PC-9 (cell line): ENCODE measurements at regions not wholly inside any gene's neighbourhood (a gene's known extent, or its start where the extent isn't known, plus 50 kb on each side); places are given as distances from the start of the nearest gene placed in this dataset.

ENCODE experiments used
- BruUV-seq: library from RNA; stranded (reverse); fragments of 400-500 nt; replicated peaks from 2 replicates; lab custom pipeline; 2021; lab: Mats Ljungman, UMichigan
- CTCF ChIA-PET: fragments of 300-600 bp; sonication (Branson Sonifier 250); formaldehyde crosslinking; loops from one replicate; lab custom pipeline; 2022; ENCODE audit warnings: antibody characterized with exemption; lab: Charles Lee
- POLR2A ChIA-PET: fragments of 300-600 bp; sonication (Branson Sonifier 250); formaldehyde crosslinking; loops from one replicate; lab custom pipeline; 2022; ENCODE audit warnings: antibody characterized with exemption; ENCODE audit not compliant: unreplicated experiment; lab: Charles Lee
- DNase-seq, 2 experiments: peaks; one replicate each; pipeline versions ENCODE4 v3.0.0 to v3.0.0-alpha.2; 2015 to 2022; ENCODE audit warnings: mixed read lengths in 1 of 2
- H2AFZ ChIP-seq: fragments of 200-600 bp; sonication (generic); 2 replicates; pipeline ENCODE4 v1.8.1; 2017; ENCODE audit warnings: antibody characterized with exemption
- H3F3A ChIP-seq: fragments of 200-600 bp; sonication (generic); 2 replicates; pipeline ENCODE4 v1.8.1; 2017; ENCODE audit warnings: antibody characterized with exemption, mild to moderate bottlenecking, low read depth; ENCODE audit not compliant: insufficient read depth
- H3K27ac ChIP-seq: fragments of 200-600 bp; sonication (generic); 2 replicates; pipeline ENCODE4 v1.6.1; 2016; ENCODE audit warnings: mixed run types
- H3K27me3 ChIP-seq: fragments of 200-600 bp; sonication (generic); 2 replicates; pipeline ENCODE4 v1.6.1; 2016; ENCODE audit warnings: low read depth, mixed run types; ENCODE audit not compliant: insufficient read depth
- H3K36me3 ChIP-seq: fragments of 200-600 bp; sonication (generic); 2 replicates; pipeline ENCODE4 v1.6.1; 2016; ENCODE audit warnings: low read depth, mixed run types
- H3K4me1 ChIP-seq: fragments of 200-600 bp; sonication (generic); replicated peaks from 2 replicates; pipeline ENCODE4 v1.6.1; 2016; ENCODE audit warnings: mixed run types; ENCODE audit not compliant: insufficient read depth
- H3K4me2 ChIP-seq: fragments of 200-600 bp; sonication (generic); 2 replicates; pipeline ENCODE4 v1.6.1; 2017; ENCODE audit warnings: mixed run types
- H3K4me3 ChIP-seq: fragments of 200-600 bp; sonication (generic); 2 replicates; pipeline ENCODE4 v1.6.1; 2016; ENCODE audit warnings: mixed run types
- H3K79me2 ChIP-seq: fragments of 200-600 bp; sonication (generic); 2 replicates; pipeline ENCODE4 v1.6.1; 2017; ENCODE audit warnings: low read depth, mixed run types
- H3K9me2 ChIP-seq: fragments of 200-600 bp; sonication (generic); 2 replicates; pipeline ENCODE4 v1.8.1; 2017; ENCODE audit warnings: mild to moderate bottlenecking; ENCODE audit not compliant: insufficient read depth
- H3K9me3 ChIP-seq: fragments of 200-600 bp; sonication (generic); 2 replicates; pipeline ENCODE4 v1.8.1; 2016; ENCODE audit warnings: low read depth; ENCODE audit not compliant: insufficient read depth
- H4K20me1 ChIP-seq: fragments of 200-600 bp; sonication (generic); 2 replicates; pipeline ENCODE4 v1.8.1; 2017; ENCODE audit not compliant: insufficient read depth
- EZH2 ChIP-seq: fragments of 200-600 bp; sonication (generic); IDR thresholded peaks from 2 replicates; pipeline ENCODE4 v1.8.0; 2017; ENCODE audit warnings: antibody characterized with exemption, low read depth
- intact Hi-C: fragments of 100-400 bp; cut with micrococcal nuclease; formaldehyde crosslinking; loops from one replicate; pipeline ENCODE4 v1.10.0; 2022; ENCODE audit not compliant: unreplicated experiment
- TF ChIP-seq, protein P1 (sequence below): fragments of 200-600 bp; sonication (generic); conservative IDR thresholded peaks from 2 replicates; pipeline ENCODE4 v1.6.1; 2017; ENCODE audit warnings: mixed run types, antibody characterized with exemption, mild to moderate bottlenecking, moderate library complexity

DNA sequence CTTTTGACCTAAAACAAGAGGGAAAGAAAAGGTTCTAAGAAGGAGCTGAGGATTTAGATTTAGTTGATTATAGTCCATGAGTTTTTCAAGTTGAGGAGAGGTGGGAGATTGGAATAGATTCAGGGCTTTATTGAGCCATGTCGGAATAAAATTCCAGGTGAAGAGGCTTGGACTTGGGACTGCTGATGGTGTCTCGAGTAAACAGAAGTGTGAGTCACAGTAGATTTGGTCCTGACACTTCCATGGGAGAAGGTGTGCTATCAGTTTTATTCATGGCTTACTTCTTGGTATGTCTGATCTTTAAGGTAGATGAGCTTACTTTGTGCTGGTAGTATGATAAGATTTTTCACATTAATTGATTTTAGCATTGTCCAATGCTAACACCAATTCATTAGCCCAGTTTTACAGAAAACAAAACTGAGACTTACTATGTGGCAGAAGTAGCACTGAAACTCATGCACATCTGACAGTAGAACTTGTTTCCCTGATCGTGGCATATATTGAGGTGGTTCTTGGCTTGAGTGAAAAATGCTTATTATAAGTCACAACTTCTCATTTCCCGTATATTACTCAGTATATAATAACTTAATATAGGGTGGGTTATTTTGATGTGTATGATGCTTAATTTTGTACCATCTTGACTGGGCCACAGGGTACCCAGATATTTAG lies 172.4 kb upstream of the IGF1 start:
- Histone ChIP-seq H3K79me2 (no peaks in the 10 kb centered on the region), H2AFZ (no peak overlapping the region), H3K4me2 (no peak overlapping the region), H3K27ac (no peak overlapping the region), H3K9me2 (no peaks in the 10 kb centered on the region), H4K20me1 (no peaks in the 10 kb centered on the region), H3F3A (no peaks in the 10 kb centered on the region), H3K36me3 (no peaks in the 10 kb centered on the region), H3K4me3 (no peak overlapping the region), H3K9me3 (no peaks in the 10 kb centered on the region), H3K4me1 (no peaks in the 10 kb centered on the region), H3K27me3 (no peaks in the 10 kb centered on the region)
- no peak for DNase-seq
- ChIA-PET CTCF (no interaction called here), POLR2A (no interaction called here)
- TF ChIP-seq, protein P1, sequence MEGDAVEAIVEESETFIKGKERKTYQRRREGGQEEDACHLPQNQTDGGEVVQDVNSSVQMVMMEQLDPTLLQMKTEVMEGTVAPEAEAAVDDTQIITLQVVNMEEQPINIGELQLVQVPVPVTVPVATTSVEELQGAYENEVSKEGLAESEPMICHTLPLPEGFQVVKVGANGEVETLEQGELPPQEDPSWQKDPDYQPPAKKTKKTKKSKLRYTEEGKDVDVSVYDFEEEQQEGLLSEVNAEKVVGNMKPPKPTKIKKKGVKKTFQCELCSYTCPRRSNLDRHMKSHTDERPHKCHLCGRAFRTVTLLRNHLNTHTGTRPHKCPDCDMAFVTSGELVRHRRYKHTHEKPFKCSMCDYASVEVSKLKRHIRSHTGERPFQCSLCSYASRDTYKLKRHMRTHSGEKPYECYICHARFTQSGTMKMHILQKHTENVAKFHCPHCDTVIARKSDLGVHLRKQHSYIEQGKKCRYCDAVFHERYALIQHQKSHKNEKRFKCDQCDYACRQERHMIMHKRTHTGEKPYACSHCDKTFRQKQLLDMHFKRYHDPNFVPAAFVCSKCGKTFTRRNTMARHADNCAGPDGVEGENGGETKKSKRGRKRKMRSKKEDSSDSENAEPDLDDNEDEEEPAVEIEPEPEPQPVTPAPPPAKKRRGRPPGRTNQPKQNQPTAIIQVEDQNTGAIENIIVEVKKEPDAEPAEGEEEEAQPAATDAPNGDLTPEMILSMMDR = no peak
- no peak for TF ChIP-seq EZH2
- intact Hi-C loops = no loop called here
- BruUV-seq = no TSS peak

DNA sequence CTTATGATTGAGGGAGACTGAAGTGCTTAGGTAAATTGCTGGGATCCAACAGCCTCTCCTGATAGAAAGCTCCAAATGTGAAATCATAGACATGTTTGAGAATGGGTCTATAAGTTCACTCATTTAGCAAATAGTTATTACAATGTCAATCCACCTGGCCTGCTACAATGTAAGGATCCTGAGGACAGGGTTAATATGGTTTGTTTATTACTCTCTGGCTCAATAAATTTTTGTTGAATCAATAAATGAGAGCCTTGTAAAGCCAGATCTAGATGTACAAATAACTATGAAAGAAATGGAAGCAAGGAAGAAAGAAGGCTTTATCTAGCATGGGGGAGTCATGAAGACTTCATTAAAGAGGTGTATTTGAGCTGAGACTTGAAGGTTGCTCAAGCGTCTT lies 165.6 kb upstream of the IGF1 start:
- Histone ChIP-seq H3K4me2 (no peak overlapping the region), H3K27ac (no peak overlapping the region), H2AFZ (no peak overlapping the region), H3K9me2 (no peaks in the 10 kb centered on the region), H3K36me3 (no peaks in the 10 kb centered on the region), H3F3A (no peaks in the 10 kb centered on the region), H3K4me1 (peaks cover 19% of the 10 kb centered on the region), H3K9me3 (no peaks in the 10 kb centered on the region; the same call in 1 of the 2 replicates), H4K20me1 (no peaks in the 10 kb centered on the region), H3K79me2 (no peaks in the 10 kb centered on the region), H3K4me3 (no peak overlapping the region), H3K27me3 (no peaks in the 10 kb centered on the region)
- TF ChIP-seq, protein P1 = no peak
- no peak for TF ChIP-seq EZH2
- BruUV-seq = no TSS peak
- intact Hi-C loops = no loop called here
- ChIA-PET POLR2A (no interaction called here), CTCF (no interaction called here)
- DNase-seq = no peak

GRCh38 chr12:102643879-102644575 lies 163.7 kb upstream of the IGF1 start:
- H3K79me2 ChIP-seq = no peaks in the 10 kb centered on the region
- no peaks in the 10 kb centered on the region for H3K27me3 ChIP-seq
- no peak overlapping the region; the same call in 1 of the 2 replicates for H2AFZ ChIP-seq
- no peak for DNase-seq
- H3K36me3 ChIP-seq = no peaks in the 10 kb centered on the region
- peaks cover 22% of the 10 kb centered on the region for H3K4me1 ChIP-seq
- TF ChIP-seq, protein P1 = no peak
- no peak for TF ChIP-seq EZH2
- no peak overlapping the region for H3K4me3 ChIP-seq
- H3K9me3 ChIP-seq = no peaks in the 10 kb centered on the region; the same call in 1 of the 2 replicates
- H3K4me2 ChIP-seq = no peak overlapping the region
- H4K20me1 ChIP-seq = no peaks in the 10 kb centered on the region
- no peak overlapping the region for H3K27ac ChIP-seq
- no peaks in the 10 kb centered on the region for H3K9me2 ChIP-seq
- intact Hi-C loops = no loop called here
- no TSS peak for BruUV-seq
- ChIA-PET POLR2A (interaction anchor here (0.6 kb wide), 1 partner anchor 32 kb away, joined by 4 read pairs; no protein-coding TSS in a partner anchor), CTCF (no interaction called here)
- H3F3A ChIP-seq = no peaks in the 10 kb centered on the region
